ENCODE measurements at regions not wholly inside any gene's neighbourhood (a gene's known extent, or its start where the extent isn't known, plus 50 kb on each side); places are given as distances from the start of the nearest gene placed in this dataset.

DNA sequence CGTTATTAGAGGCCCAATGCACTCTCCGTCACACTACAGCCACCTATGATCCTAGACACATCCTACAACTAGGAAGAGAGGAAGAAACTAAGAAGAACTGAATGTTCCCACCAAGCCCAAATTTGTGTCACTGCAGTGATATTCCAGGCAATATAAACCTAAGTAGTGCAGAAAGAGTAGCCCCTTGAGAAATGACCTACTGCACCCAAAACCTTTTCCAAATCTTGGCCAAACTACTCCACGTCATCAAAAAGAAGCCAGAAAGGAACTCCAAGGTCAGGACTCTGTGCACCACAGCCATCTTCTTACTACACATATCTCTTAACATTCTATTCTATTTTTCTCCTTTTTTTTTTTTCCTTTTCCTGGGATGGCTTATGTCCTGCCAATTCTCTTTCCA, 60.2 kb downstream of the ADAMTS1 start:
- DNase-seq (no peak), ATAC-seq (no peak)
- Mint-ChIP-seq H3K36me3 (ENCODE audit: insufficient read depth) (no peaks in the 10 kb centered on the region), H3K4me3 (no peak overlapping the region), H3K9me3 (no peaks in the 10 kb centered on the region), H3K4me1 (ENCODE audit: low read depth) (no peaks in the 10 kb centered on the region), H3K27me3 (ENCODE audit: low read depth) (peaks cover 3% of the 10 kb centered on the region)

DNA sequence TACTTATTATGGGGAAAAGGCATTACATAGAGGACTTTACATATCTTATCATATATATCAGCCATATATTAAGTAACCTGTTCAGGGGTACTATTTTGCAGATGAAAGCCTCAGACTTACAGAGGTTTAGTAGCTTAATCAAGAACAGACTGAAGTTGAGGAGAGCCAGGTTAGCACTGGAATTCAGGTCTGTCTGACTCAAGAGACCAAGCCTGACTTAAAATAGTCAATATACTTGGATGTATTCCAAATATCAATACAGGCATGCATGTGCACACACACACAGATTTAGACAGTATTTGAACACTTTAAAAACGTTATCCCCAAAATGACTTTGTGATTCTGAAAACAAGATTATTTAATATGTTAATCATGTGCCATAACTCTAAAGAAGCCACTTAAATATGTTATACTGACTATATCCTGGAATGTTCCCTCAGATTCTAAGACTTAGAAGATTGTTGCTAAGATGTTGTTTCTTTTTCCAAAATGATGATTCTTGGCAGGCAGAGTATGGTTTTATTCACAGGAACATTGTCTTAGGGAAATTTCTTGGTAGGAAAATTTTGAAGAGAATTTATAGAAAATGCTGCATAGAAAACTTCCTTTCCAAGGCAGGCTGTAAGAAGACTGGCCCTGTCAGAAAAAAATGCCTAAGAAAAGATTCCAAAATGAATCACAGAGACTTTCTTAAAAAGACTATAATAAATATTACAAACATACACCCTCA, 61.6 kb downstream of the ADAMTS1 start:
- Mint-ChIP-seq H3K4me1 (ENCODE audit: low read depth) (no peaks in the 10 kb centered on the region), H3K9me3 (no peaks in the 10 kb centered on the region), H3K27me3 (ENCODE audit: low read depth) (peaks cover 3% of the 10 kb centered on the region), H3K36me3 (ENCODE audit: insufficient read depth) (no peaks in the 10 kb centered on the region), H3K4me3 (no peak overlapping the region)
- ATAC-seq (no peak), DNase-seq (no peak)

GRCh38 chr21:26782747-26783146, 62.5 kb downstream of the ADAMTS1 start:
- H3K36me3 Mint-ChIP-seq (ENCODE audit: insufficient read depth): no peaks in the 10 kb centered on the region
- H3K9me3 Mint-ChIP-seq: no peaks in the 10 kb centered on the region
- no peaks in the 10 kb centered on the region for H3K4me1 Mint-ChIP-seq (ENCODE audit: low read depth)
- no peak for DNase-seq
- H3K27me3 Mint-ChIP-seq (ENCODE audit: low read depth): peaks cover 3% of the 10 kb centered on the region
- H3K4me3 Mint-ChIP-seq: no peak overlapping the region
- no peak for ATAC-seq

DNA sequence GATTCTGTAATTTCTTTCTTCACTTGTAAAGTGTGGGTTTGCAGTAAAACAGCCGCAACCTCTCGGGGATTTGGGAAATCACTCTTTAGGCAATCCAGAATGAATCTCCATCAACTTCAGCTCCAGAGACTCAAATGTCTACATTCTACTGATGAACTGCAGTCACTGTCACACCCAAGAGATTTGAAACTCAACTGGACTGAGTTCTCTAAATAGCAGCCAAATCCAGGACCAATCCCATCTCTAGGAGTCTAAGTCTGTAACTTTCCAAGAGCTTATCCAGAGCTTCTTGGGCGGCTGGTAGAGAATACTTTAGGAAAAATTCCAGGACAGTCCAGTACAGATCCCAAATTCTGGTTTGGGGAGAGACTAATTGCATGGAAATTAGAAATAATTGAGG, 62.9 kb downstream of the ADAMTS1 start:
- DNase-seq (no peak), ATAC-seq (no peak)
- Mint-ChIP-seq H3K36me3 (ENCODE audit: insufficient read depth) (no peaks in the 10 kb centered on the region), H3K4me1 (ENCODE audit: low read depth) (no peaks in the 10 kb centered on the region), H3K27me3 (ENCODE audit: low read depth) (peaks cover 3% of the 10 kb centered on the region), H3K4me3 (no peak overlapping the region), H3K9me3 (no peaks in the 10 kb centered on the region)

- Mint-ChIP-seq H3K4me1 (ENCODE audit: low read depth) (no peaks in the 10 kb centered on the region), H3K4me3 (no peak overlapping the region), H3K27me3 (ENCODE audit: low read depth) (peaks cover 3% of the 10 kb centered on the region), H3K9me3 (no peaks in the 10 kb centered on the region), H3K36me3 (ENCODE audit: insufficient read depth) (no peaks in the 10 kb centered on the region)
- ATAC-seq: no peak
- DNase-seq: no peak
Measured at GRCh38 chr21:26781331-26781730, 63.9 kb downstream of the ADAMTS1 start.

DNA sequence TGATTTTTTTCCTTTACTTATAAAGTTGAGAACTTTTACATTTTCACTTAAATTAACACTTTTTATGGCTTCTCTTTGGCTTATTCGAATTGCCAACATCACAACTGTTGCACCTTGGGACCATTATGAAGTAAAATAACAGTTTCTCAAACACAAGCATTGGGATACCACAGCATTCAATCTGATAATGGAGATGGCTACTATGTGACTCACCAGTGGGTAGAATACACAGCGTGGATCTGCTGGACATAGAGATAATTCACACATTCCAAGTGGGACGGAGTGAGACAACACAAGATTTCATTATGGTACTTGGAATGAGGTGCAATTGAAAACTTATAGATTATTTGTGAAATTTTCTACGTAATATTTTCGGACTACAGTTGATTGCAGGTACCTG, 68.0 kb downstream of the ADAMTS1 start:
- no peak for ATAC-seq
- no peak overlapping the region for H3K4me3 Mint-ChIP-seq
- DNase-seq: no peak
- H3K9me3 Mint-ChIP-seq: no peaks in the 10 kb centered on the region
- H3K4me1 Mint-ChIP-seq (ENCODE audit: low read depth): no peaks in the 10 kb centered on the region
- H3K27me3 Mint-ChIP-seq (ENCODE audit: low read depth): no peaks in the 10 kb centered on the region
- H3K36me3 Mint-ChIP-seq (ENCODE audit: insufficient read depth): no peaks in the 10 kb centered on the region

GRCh38 chr21:26776310-26777021, 68.7 kb downstream of the ADAMTS1 start:
- H3K27me3 Mint-ChIP-seq (ENCODE audit: low read depth): no peaks in the 10 kb centered on the region
- H3K4me3 Mint-ChIP-seq: no peak overlapping the region
- ATAC-seq (no peak), DNase-seq (no peak)
- no peaks in the 10 kb centered on the region for H3K9me3 Mint-ChIP-seq
- no peaks in the 10 kb centered on the region for H3K4me1 Mint-ChIP-seq (ENCODE audit: low read depth)
- no peaks in the 10 kb centered on the region for H3K36me3 Mint-ChIP-seq (ENCODE audit: insufficient read depth)

DNA sequence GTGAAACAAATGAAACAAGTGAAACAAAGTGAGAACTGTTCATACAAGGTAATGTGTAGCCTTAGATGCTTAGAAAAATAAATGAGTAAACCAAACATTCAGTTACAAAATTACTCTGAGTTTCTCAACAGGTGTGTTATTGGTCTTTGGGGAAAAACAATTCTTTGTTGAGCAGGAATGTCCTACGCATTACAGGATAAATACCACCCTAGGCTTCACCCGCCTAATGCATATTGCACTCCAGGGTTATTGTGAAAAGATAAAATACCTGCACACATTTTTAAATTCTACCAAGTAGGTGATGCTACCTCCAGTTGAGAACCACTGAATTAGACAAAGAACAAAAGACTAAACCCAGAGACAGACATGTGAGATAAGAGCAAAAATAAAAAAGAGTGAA, 72.2 kb downstream of the ADAMTS1 start:
- DNase-seq (no peak), ATAC-seq (no peak)
- H3K4me1 Mint-ChIP-seq (ENCODE audit: low read depth): no peaks in the 10 kb centered on the region
- no peaks in the 10 kb centered on the region for H3K36me3 Mint-ChIP-seq (ENCODE audit: insufficient read depth)
- H3K4me3 Mint-ChIP-seq: no peak overlapping the region
- H3K27me3 Mint-ChIP-seq (ENCODE audit: low read depth): no peaks in the 10 kb centered on the region
- H3K9me3 Mint-ChIP-seq: no peaks in the 10 kb centered on the region

DNA sequence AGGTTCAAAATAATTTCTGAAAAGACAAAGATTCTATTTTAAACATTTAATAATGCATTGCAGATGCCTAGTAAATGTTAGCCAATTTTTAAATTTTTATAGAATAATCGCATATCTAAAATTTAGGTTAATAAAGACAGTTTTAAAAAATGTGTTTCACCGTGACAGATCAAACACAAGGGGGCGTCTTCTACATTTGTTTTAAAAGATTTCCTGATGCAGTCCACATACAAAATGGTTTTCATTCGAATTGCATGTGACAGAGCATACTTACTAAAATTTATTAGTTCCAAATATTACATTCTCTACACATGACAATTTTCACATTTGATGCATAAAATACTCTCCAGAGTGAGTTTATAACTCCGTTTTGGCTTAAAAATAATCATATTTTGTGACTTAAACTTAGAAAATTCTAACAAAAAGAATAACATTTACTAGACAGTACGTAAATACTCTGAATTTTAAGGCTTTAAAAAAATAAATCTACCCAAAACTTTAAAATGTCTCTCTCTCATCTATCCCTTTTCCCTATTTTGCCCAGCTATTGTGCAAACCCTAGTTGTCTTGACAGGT, 75.5 kb downstream of the ADAMTS1 start:
- Mint-ChIP-seq H3K27me3 (ENCODE audit: low read depth) (no peaks in the 10 kb centered on the region), H3K4me1 (ENCODE audit: low read depth) (no peaks in the 10 kb centered on the region), H3K9me3 (no peaks in the 10 kb centered on the region), H3K4me3 (no peak overlapping the region), H3K36me3 (ENCODE audit: insufficient read depth) (no peaks in the 10 kb centered on the region)
- ATAC-seq (no peak), DNase-seq (no peak)

- ATAC-seq (no peak), DNase-seq (no peak)
- H3K4me3 Mint-ChIP-seq: no peak overlapping the region
- no peaks in the 10 kb centered on the region for H3K4me1 Mint-ChIP-seq (ENCODE audit: low read depth)
- no peaks in the 10 kb centered on the region for H3K27me3 Mint-ChIP-seq (ENCODE audit: low read depth)
- H3K36me3 Mint-ChIP-seq (ENCODE audit: insufficient read depth): no peaks in the 10 kb centered on the region
- no peaks in the 10 kb centered on the region for H3K9me3 Mint-ChIP-seq
Measured at GRCh38 chr21:26766826-26767325, 78.3 kb downstream of the ADAMTS1 start.

DNA sequence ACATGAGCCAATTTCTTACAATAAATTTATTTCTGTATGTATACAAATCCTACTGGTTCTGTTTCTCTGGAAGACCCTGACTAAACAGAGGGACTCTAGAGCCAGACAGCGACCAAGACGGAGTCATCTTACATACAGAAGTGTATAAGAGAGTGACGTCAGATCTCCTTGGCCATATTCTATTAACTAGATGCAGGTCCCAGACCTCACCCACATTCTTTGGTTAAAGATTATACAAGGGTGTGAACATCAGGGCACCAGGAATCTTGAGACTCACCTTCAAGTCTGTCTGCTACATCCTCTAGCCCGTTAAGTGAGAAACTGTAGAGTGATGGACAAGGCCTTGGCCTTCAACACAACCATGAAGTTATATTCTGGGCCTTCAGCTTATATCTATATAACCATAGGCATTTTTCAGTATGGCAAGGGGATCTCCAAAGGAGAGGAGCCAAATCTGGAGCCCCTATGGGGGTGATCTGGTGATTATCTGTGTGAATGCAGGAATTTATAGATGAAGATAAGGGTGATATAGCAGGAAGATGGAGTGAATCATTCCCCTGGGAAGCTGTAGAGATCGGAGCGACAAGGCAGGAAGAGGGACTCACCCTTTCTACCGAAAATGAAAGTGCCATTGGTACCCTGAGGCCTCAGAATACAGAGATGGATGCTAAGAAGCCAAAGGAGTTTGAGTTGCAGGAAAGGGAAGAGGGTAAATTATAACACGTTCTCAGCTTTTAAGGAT, 83.9 kb downstream of the ADAMTS1 start:
- no peak for ATAC-seq
- H3K4me3 Mint-ChIP-seq: no peak overlapping the region
- DNase-seq: no peak
- H3K4me1 Mint-ChIP-seq (ENCODE audit: low read depth): no peaks in the 10 kb centered on the region
- no peaks in the 10 kb centered on the region for H3K36me3 Mint-ChIP-seq (ENCODE audit: insufficient read depth)
- H3K9me3 Mint-ChIP-seq: no peaks in the 10 kb centered on the region
- H3K27me3 Mint-ChIP-seq (ENCODE audit: low read depth): no peaks in the 10 kb centered on the region

- no peak overlapping the region for H3K4me3 Mint-ChIP-seq
- no peak for DNase-seq
- no peaks in the 10 kb centered on the region for H3K27me3 Mint-ChIP-seq (ENCODE audit: low read depth)
- no peaks in the 10 kb centered on the region for H3K4me1 Mint-ChIP-seq (ENCODE audit: low read depth)
- H3K36me3 Mint-ChIP-seq (ENCODE audit: insufficient read depth): no peaks in the 10 kb centered on the region
- no peak for ATAC-seq
- H3K9me3 Mint-ChIP-seq: no peaks in the 10 kb centered on the region
Measured at GRCh38 chr21:26759731-26760130, 85.5 kb downstream of the ADAMTS1 start.

DNA sequence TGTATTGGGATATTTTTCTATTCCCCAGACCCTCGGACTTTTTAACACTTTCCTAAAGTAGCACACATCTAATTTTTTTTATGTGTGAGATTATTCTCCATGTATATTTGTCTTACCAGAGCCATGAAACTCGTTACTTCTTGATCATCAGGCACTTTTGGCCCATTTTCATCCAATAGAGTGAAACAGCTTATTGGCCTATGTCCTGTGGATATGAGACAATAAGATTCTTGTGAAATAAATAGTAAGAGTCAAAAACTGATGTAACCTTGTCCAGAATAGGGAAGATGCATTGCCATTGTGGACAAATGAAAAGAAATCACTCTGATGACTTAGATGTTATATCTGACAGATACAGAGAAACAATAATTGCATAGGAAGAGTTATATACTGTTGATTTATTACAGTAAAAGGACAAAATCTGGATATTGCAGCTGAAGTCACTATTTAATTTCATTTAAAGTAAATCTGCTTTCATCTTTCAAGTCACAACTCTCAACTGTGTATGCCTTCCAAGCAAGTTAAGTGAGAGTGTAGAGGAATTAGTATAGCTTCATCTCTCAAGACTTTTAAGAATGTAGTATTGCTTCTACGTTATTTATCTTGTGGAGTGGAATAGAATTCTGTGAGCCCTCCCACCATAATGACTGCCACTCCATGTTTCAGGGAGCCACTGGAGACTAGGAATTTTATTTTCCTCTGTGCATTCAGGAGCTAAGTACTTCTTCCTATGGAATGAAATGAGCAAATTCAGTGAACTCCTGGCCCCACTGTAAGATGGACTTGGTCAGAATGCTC, 86.9 kb downstream of the ADAMTS1 start:
- no peak overlapping the region for H3K4me3 Mint-ChIP-seq
- H3K9me3 Mint-ChIP-seq: no peaks in the 10 kb centered on the region
- H3K4me1 Mint-ChIP-seq (ENCODE audit: low read depth): no peaks in the 10 kb centered on the region
- no peaks in the 10 kb centered on the region for H3K36me3 Mint-ChIP-seq (ENCODE audit: insufficient read depth)
- ATAC-seq (no peak), DNase-seq (no peak)
- no peaks in the 10 kb centered on the region for H3K27me3 Mint-ChIP-seq (ENCODE audit: low read depth)

All from activated T-cell treated with anti-CD3 and anti-CD28 coated beads, Interleukin-2, amount 50 U/mL, for 4 hours (primary cell).